ENCODE measurements at regions not wholly inside any gene's neighbourhood (a gene's known extent, or its start where the extent isn't known, plus 50 kb on each side); places are given as distances from the start of the nearest gene placed in this dataset.

- Histone ChIP-seq H3K4me3 (no peak overlapping the region), H3K9me3 (no peaks in the 10 kb centered on the region)
These were observed 373.9 kb upstream of the ID4 start for GRCh38 chr6:19463250-19463649.

GRCh38 chr6:19463925-19464324, 373.2 kb upstream of the ID4 start:
- no peak overlapping the region for H3K27ac ChIP-seq
- H3K36me3 ChIP-seq, result no peaks in the 10 kb centered on the region
- H3K9me3 ChIP-seq, result no peaks in the 10 kb centered on the region
- H3K9ac ChIP-seq, result no peak overlapping the region
- no peak overlapping the region for H3K4me2 ChIP-seq
- no peaks in the 10 kb centered on the region for H3K4me1 ChIP-seq
- H3K27me3 ChIP-seq, result no peaks in the 10 kb centered on the region
- H3K4me3 ChIP-seq, result no peak overlapping the region
- no peak for TF ChIP-seq Cebpa-rat (IDR thresholded peaks at IDR 0.05)
- H4K20me1 ChIP-seq, result no peaks in the 10 kb centered on the region

More at GRCh38 chr6:19463250-19463649, 373.9 kb upstream of the ID4 start:
- H3K9ac ChIP-seq, result no peak overlapping the region
- H4K20me1 ChIP-seq, result no peaks in the 10 kb centered on the region
- no peak overlapping the region for H3K27ac ChIP-seq
- TF ChIP-seq Cebpa-rat (IDR thresholded peaks at IDR 0.05), result no peak
- no peaks in the 10 kb centered on the region for H3K27me3 ChIP-seq
- H3K36me3 ChIP-seq, result no peaks in the 10 kb centered on the region
- H3K4me1 ChIP-seq, result no peaks in the 10 kb centered on the region
- H3K4me2 ChIP-seq, result no peak overlapping the region

- H3K27me3 ChIP-seq, result no peaks in the 10 kb centered on the region
These were observed 371.9 kb upstream of the ID4 start for GRCh38 chr6:19465256-19465655.

GRCh38 chr6:19465760-19466159, 371.4 kb upstream of the ID4 start:
- Histone ChIP-seq H3K4me2 (no peak overlapping the region), H3K36me3 (no peaks in the 10 kb centered on the region), H3K27me3 (no peaks in the 10 kb centered on the region), H3K4me1 (no peaks in the 10 kb centered on the region), H3K9ac (no peak overlapping the region), H3K27ac (no peak overlapping the region), H4K20me1 (no peaks in the 10 kb centered on the region), H3K9me3 (no peaks in the 10 kb centered on the region), H3K4me3 (no peak overlapping the region)
- TF ChIP-seq Cebpa-rat (IDR thresholded peaks at IDR 0.05), result no peak

More at GRCh38 chr6:19465256-19465655, 371.9 kb upstream of the ID4 start:
- no peak overlapping the region for H3K4me2 ChIP-seq
- no peak overlapping the region for H3K4me3 ChIP-seq
- H3K9me3 ChIP-seq, result no peaks in the 10 kb centered on the region
- H3K4me1 ChIP-seq, result no peaks in the 10 kb centered on the region
- no peak overlapping the region for H3K9ac ChIP-seq
- TF ChIP-seq Cebpa-rat (IDR thresholded peaks at IDR 0.05), result no peak
- no peak overlapping the region for H3K27ac ChIP-seq
- no peaks in the 10 kb centered on the region for H3K36me3 ChIP-seq
- H4K20me1 ChIP-seq, result no peaks in the 10 kb centered on the region

- H3K9ac ChIP-seq, result no peak overlapping the region
- H3K27ac ChIP-seq, result no peak overlapping the region
- no peaks in the 10 kb centered on the region for H3K9me3 ChIP-seq
- H3K36me3 ChIP-seq, result no peaks in the 10 kb centered on the region
- H3K4me1 ChIP-seq, result no peaks in the 10 kb centered on the region
- no peak overlapping the region for H3K4me2 ChIP-seq
- no peaks in the 10 kb centered on the region for H4K20me1 ChIP-seq
- no peaks in the 10 kb centered on the region for H3K27me3 ChIP-seq
- TF ChIP-seq Cebpa-rat (IDR thresholded peaks at IDR 0.05), result no peak
- H3K4me3 ChIP-seq, result no peak overlapping the region
These were observed 366.8 kb upstream of the ID4 start for GRCh38 chr6:19470333-19470732.

GRCh38 chr6:19472153-19472552, 365.0 kb upstream of the ID4 start:
- H3K4me1 ChIP-seq, result no peaks in the 10 kb centered on the region
- H3K27me3 ChIP-seq, result no peaks in the 10 kb centered on the region
- no peaks in the 10 kb centered on the region for H4K20me1 ChIP-seq
- TF ChIP-seq Cebpa-rat (IDR thresholded peaks at IDR 0.05), result no peak
- H3K4me2 ChIP-seq, result no peak overlapping the region
- no peaks in the 10 kb centered on the region for H3K9me3 ChIP-seq
- no peak overlapping the region for H3K4me3 ChIP-seq
- no peak overlapping the region for H3K27ac ChIP-seq
- no peak overlapping the region for H3K9ac ChIP-seq
- H3K36me3 ChIP-seq, result no peaks in the 10 kb centered on the region

- H4K20me1 ChIP-seq, result no peaks in the 10 kb centered on the region
- H3K4me2 ChIP-seq, result no peak overlapping the region
- no peak overlapping the region for H3K9ac ChIP-seq
- no peaks in the 10 kb centered on the region for H3K4me1 ChIP-seq
- no peak overlapping the region for H3K4me3 ChIP-seq
- H3K9me3 ChIP-seq, result no peaks in the 10 kb centered on the region
- no peaks in the 10 kb centered on the region for H3K27me3 ChIP-seq
- H3K27ac ChIP-seq, result no peak overlapping the region
- H3K36me3 ChIP-seq, result no peaks in the 10 kb centered on the region
- no peak for TF ChIP-seq Cebpa-rat (IDR thresholded peaks at IDR 0.05)
These were observed 364.3 kb upstream of the ID4 start for GRCh38 chr6:19472850-19473249.

GRCh38 chr6:19477563-19477962, 359.6 kb upstream of the ID4 start:
- no peaks in the 10 kb centered on the region for H3K4me1 ChIP-seq
- H4K20me1 ChIP-seq, result no peaks in the 10 kb centered on the region
- H3K9ac ChIP-seq, result no peak overlapping the region
- no peak for TF ChIP-seq Cebpa-rat (IDR thresholded peaks at IDR 0.05)
- H3K4me2 ChIP-seq, result no peak overlapping the region
- no peaks in the 10 kb centered on the region for H3K36me3 ChIP-seq
- no peaks in the 10 kb centered on the region for H3K9me3 ChIP-seq
- no peak overlapping the region for H3K27ac ChIP-seq
- no peaks in the 10 kb centered on the region for H3K27me3 ChIP-seq
- H3K4me3 ChIP-seq, result no peak overlapping the region

- Histone ChIP-seq H3K4me2 (no peak overlapping the region), H3K36me3 (no peaks in the 10 kb centered on the region), H3K4me3 (no peak overlapping the region), H4K20me1 (no peaks in the 10 kb centered on the region), H3K9me3 (no peaks in the 10 kb centered on the region), H3K9ac (no peak overlapping the region), H3K27me3 (no peaks in the 10 kb centered on the region), H3K27ac (no peak overlapping the region), H3K4me1 (no peaks in the 10 kb centered on the region)
- no peak for TF ChIP-seq Cebpa-rat (IDR thresholded peaks at IDR 0.05)
These were observed 358.9 kb upstream of the ID4 start for GRCh38 chr6:19478273-19478672.

- no peak overlapping the region for H3K4me2 ChIP-seq
- no peaks in the 10 kb centered on the region for H4K20me1 ChIP-seq
- no peak overlapping the region for H3K4me3 ChIP-seq
- no peak overlapping the region for H3K27ac ChIP-seq
- no peaks in the 10 kb centered on the region for H3K27me3 ChIP-seq
- no peak for TF ChIP-seq Cebpa-rat (IDR thresholded peaks at IDR 0.05)
- H3K9ac ChIP-seq, result no peak overlapping the region
- H3K4me1 ChIP-seq, result no peaks in the 10 kb centered on the region
- H3K36me3 ChIP-seq, result no peaks in the 10 kb centered on the region
- H3K9me3 ChIP-seq, result no peaks in the 10 kb centered on the region
These were observed 358.2 kb upstream of the ID4 start for GRCh38 chr6:19478992-19479391.

- no peak for TF ChIP-seq Cebpa-rat (IDR thresholded peaks at IDR 0.05)
- Histone ChIP-seq H3K4me2 (no peak overlapping the region), H3K27me3 (no peaks in the 10 kb centered on the region), H3K4me3 (no peak overlapping the region), H3K27ac (no peak overlapping the region), H3K9ac (no peak overlapping the region), H3K4me1 (no peaks in the 10 kb centered on the region), H4K20me1 (no peaks in the 10 kb centered on the region), H3K36me3 (no peaks in the 10 kb centered on the region), H3K9me3 (no peaks in the 10 kb centered on the region)
These were observed 357.6 kb upstream of the ID4 start for GRCh38 chr6:19479551-19479950.
